ENCODE measurements at regions not wholly inside any gene's neighbourhood (a gene's known extent, or its start where the extent isn't known, plus 50 kb on each side); places are given as distances from the start of the nearest gene placed in this dataset.

GRCh38 chr10:60494774-60495173, 105.1 kb upstream of the ANK3 start:
- TF ChIP-seq CTCF (IDR thresholded peaks at IDR 0.05) (no peak), POLR2A (IDR thresholded peaks at IDR 0.05) (no peak)
